ENCODE measurements at regions not wholly inside any gene's neighbourhood (a gene's known extent, or its start where the extent isn't known, plus 50 kb on each side); places are given as distances from the start of the nearest gene placed in this dataset.

DNA sequence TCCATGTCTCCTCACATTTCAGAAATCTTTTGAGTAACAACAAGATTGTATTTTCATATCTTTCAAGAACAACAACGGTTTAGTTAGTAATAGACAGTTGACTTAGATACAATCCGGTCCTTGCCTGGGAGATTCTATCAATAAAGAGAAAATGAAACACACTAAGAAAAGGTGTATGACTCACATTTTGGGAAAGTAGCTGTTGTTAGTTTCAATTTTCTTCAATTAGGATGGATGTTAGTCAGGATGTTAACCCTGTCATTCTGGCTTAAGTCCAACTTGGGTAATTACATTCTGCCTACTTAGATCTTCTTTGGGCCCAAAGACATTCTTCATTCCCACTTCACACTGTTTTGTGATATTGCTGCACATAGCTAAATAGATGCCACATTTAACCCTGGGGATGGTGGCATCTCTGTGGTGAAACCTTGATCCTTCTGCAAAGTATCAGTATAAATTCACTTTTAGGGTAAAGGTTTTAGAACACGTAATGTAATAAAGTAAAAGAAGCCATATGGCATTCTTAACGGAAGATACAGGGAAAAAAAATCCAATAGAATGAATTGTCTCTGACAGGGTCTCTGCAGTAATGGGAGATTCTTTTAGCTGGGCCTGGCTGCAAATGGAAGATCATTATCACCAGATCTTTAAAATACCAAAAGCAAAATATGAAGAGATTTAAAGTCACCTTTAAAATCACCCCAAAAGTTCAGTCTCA, 365.5 kb downstream of the FIGN start:
- no peaks in the 10 kb centered on the region for H3K4me1 ChIP-seq (ENCODE audit: control insufficient read depth, insufficient read depth, low read length, poor library complexity, severe bottlenecking)
- WGBS, 2 experiments (ENCODE audit: insufficient coverage in 2 of 2) = 80 to 100% methylated on average over 1 of the region's 4 CpGs
- no peak overlapping the region for H3K4me3 ChIP-seq (ENCODE audit: extremely low read depth, insufficient read depth, low read length, poor library complexity, severe bottlenecking)

DNA sequence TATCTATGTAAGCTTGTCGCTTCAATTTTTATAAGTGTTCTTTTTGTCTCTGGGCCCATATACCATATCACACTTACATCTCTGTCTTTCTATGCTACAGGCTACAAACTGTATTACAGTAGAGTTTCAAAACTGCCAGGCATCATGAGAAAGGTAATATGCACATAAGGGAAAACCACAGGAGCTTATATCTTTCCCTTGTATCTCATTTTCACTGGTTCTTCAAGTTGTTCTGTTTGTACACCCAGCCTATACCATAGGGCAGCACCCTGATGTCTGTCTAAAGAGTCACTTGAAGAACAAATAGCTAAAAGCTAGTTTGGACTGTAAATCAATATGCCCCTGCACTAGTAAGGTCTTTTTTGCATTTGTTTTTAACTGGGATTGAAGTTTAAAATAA, 366.7 kb downstream of the FIGN start:
- no peaks in the 10 kb centered on the region for H3K4me1 ChIP-seq (ENCODE audit: control insufficient read depth, insufficient read depth, low read length, poor library complexity, severe bottlenecking)
- H3K4me3 ChIP-seq (ENCODE audit: extremely low read depth, insufficient read depth, low read length, poor library complexity, severe bottlenecking) = no peak overlapping the region
- H3K9me3 ChIP-seq (ENCODE audit: control insufficient read depth, low read length) = no peaks in the 10 kb centered on the region
- H3K36me3 ChIP-seq (ENCODE audit: control insufficient read depth, insufficient read depth, low read length) = no peaks in the 10 kb centered on the region
- H3K27ac ChIP-seq (ENCODE audit: low read depth, low read length, severe bottlenecking) = no peak overlapping the region
- WGBS, 2 experiments (ENCODE audit: insufficient coverage in 2 of 2) = no CpG with 5 or more reads among the region's 1 CpG

More for the DNA sequence above, 365.5 kb downstream of the FIGN start:
- Histone ChIP-seq H3K27ac (ENCODE audit: low read depth, low read length, severe bottlenecking) (no peak overlapping the region), H3K36me3 (ENCODE audit: control insufficient read depth, insufficient read depth, low read length) (no peaks in the 10 kb centered on the region), H3K9me3 (ENCODE audit: control insufficient read depth, low read length) (no peaks in the 10 kb centered on the region)

DNA sequence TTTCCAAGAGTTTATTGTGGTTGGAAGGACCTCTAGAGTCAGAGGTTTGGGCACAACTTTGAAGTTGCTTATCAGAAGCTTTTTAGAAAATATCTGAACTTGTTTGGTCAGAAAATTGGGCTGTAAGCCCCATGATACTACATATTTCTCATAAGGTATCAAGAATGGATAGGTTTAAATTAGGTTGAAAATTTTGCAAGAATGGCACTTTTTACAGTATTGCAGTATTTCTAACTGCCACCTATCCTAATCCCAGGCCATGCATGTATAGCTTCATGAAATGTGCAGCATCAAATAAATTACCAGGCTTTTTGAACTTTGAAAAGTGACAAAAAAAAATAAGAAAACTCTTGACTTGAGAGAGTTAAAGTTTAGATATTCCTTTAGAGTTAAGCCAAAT, 367.2 kb downstream of the FIGN start:
- no peak overlapping the region for H3K4me3 ChIP-seq (ENCODE audit: extremely low read depth, insufficient read depth, low read length, poor library complexity, severe bottlenecking)
- H3K9me3 ChIP-seq (ENCODE audit: control insufficient read depth, low read length) = no peaks in the 10 kb centered on the region
- no peaks in the 10 kb centered on the region for H3K36me3 ChIP-seq (ENCODE audit: control insufficient read depth, insufficient read depth, low read length)
- no peaks in the 10 kb centered on the region for H3K4me1 ChIP-seq (ENCODE audit: control insufficient read depth, insufficient read depth, low read length, poor library complexity, severe bottlenecking)
- H3K27ac ChIP-seq (ENCODE audit: low read depth, low read length, severe bottlenecking) = no peak overlapping the region

DNA sequence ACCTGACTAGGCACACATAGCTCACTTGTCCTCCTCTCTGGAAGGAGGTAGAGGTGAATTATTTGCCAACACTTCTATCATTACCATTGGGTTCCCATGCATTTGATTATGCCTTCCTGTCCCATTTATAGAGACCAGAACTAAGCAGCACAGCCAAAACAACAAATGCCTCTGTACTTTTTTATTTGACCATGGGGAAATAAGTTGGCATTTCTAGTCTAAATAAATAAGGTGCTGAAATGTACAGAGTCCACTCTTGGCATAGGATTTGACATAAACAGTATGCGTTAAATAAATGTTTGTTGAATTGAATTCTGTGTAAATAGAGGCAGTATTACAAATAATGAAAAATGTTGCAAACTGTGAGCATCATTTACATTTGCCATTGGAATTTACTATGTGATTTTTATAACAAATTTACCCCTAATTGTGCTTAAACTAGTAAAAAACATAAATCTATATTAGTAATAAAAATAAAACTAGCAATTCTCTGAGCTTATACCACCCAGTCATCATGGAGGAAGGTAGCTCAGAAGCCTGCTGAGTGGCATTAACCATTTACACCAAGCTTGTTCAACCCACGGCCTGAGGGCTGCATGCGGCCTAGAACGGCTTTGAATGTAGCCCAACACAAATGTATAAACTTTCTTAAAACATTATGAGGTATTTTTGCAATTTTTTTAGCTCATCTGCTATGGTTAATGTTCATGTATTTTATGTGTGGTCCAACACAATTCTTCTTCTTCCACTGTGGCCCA, 367.8 kb downstream of the FIGN start:
- Histone ChIP-seq H3K4me1 (ENCODE audit: control insufficient read depth, insufficient read depth, low read length, poor library complexity, severe bottlenecking) (no peaks in the 10 kb centered on the region), H3K27ac (ENCODE audit: low read depth, low read length, severe bottlenecking) (no peak overlapping the region), H3K9me3 (ENCODE audit: control insufficient read depth, low read length) (no peaks in the 10 kb centered on the region), H3K4me3 (ENCODE audit: extremely low read depth, insufficient read depth, low read length, poor library complexity, severe bottlenecking) (no peak overlapping the region), H3K36me3 (ENCODE audit: control insufficient read depth, insufficient read depth, low read length) (no peaks in the 10 kb centered on the region)
- WGBS, 2 experiments (ENCODE audit: insufficient coverage in 2 of 2) = 100% methylated on average over 1 of the region's 4 CpGs; no CpG with 5 or more reads in 1 of the 2 experiments

- Histone ChIP-seq H3K4me1 (ENCODE audit: control insufficient read depth, insufficient read depth, low read length, poor library complexity, severe bottlenecking) (no peaks in the 10 kb centered on the region), H3K27ac (ENCODE audit: low read depth, low read length, severe bottlenecking) (no peak overlapping the region), H3K4me3 (ENCODE audit: extremely low read depth, insufficient read depth, low read length, poor library complexity, severe bottlenecking) (no peak overlapping the region), H3K36me3 (ENCODE audit: control insufficient read depth, insufficient read depth, low read length) (no peaks in the 10 kb centered on the region), H3K9me3 (ENCODE audit: control insufficient read depth, low read length) (no peaks in the 10 kb centered on the region)
These were observed 371.1 kb downstream of the FIGN start for GRCh38 chr2:163364736-163365135.

DNA sequence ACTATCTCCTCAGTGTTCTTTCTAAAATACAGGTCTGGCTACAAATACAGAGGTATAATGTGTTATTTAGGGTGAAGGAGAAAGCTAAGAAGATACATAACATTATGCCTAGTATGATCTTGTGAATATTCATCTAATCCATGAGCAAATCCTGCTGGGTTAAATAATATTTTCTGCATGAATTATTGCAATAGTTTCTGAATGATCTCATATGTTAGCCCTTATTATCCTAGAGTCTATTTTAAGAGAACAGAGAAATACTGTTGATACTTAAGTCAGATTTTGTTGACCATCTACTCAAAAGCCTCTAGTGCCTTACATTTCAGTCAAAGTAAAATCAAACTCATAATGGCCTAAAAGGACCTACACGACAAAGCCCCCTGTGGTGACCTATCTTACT, 382.3 kb downstream of the FIGN start:
- H3K4me3 ChIP-seq (ENCODE audit: extremely low read depth, insufficient read depth, low read length, poor library complexity, severe bottlenecking) = no peak overlapping the region
- WGBS, 2 experiments (ENCODE audit: insufficient coverage in 2 of 2) = no CpG with 5 or more reads among the region's 1 CpG
- no peaks in the 10 kb centered on the region for H3K36me3 ChIP-seq (ENCODE audit: control insufficient read depth, insufficient read depth, low read length)
- peaks cover 8% of the 10 kb centered on the region for H3K4me1 ChIP-seq (ENCODE audit: control insufficient read depth, insufficient read depth, low read length, poor library complexity, severe bottlenecking)
- no peaks in the 10 kb centered on the region for H3K9me3 ChIP-seq (ENCODE audit: control insufficient read depth, low read length)
- H3K27ac ChIP-seq (ENCODE audit: low read depth, low read length, severe bottlenecking) = no peak overlapping the region

DNA sequence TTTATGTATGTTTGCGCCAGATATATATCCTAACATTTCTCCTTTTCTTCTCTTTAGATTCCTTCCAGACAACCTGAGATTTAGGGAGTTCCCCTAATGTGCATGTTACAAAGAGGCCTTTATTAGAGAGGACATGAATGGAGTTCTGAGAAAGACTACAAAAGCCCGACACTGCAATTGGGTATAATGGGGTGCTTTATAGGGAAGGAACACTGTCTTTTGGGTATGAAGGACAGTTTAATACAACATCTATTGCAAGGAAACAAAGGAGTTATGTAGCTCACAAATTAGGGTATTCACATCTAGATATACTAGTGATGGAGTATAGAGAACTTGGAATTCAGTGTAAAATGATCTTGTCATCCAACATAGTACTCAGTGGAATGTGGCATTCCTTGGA, 383.8 kb downstream of the FIGN start:
- Histone ChIP-seq H3K27ac (ENCODE audit: low read depth, low read length, severe bottlenecking) (no peak overlapping the region), H3K4me3 (ENCODE audit: extremely low read depth, insufficient read depth, low read length, poor library complexity, severe bottlenecking) (no peak overlapping the region), H3K4me1 (ENCODE audit: control insufficient read depth, insufficient read depth, low read length, poor library complexity, severe bottlenecking) (peaks cover 14% of the 10 kb centered on the region), H3K36me3 (ENCODE audit: control insufficient read depth, insufficient read depth, low read length) (no peaks in the 10 kb centered on the region), H3K9me3 (ENCODE audit: control insufficient read depth, low read length) (no peaks in the 10 kb centered on the region)
- 80% methylated on average over 1 of the region's 2 CpGs; no CpG with 5 or more reads in 1 of the 2 experiments for WGBS, 2 experiments (ENCODE audit: insufficient coverage in 2 of 2)

- Histone ChIP-seq H3K4me3 (ENCODE audit: extremely low read depth, insufficient read depth, low read length, poor library complexity, severe bottlenecking) (no peak overlapping the region), H3K4me1 (ENCODE audit: control insufficient read depth, insufficient read depth, low read length, poor library complexity, severe bottlenecking) (peaks cover 14% of the 10 kb centered on the region), H3K27ac (ENCODE audit: low read depth, low read length, severe bottlenecking) (no peak overlapping the region), H3K9me3 (ENCODE audit: control insufficient read depth, low read length) (no peaks in the 10 kb centered on the region), H3K36me3 (ENCODE audit: control insufficient read depth, insufficient read depth, low read length) (no peaks in the 10 kb centered on the region)
- WGBS, 2 experiments (ENCODE audit: insufficient coverage in 2 of 2) = 79% methylated on average over 2 of the region's 3 CpGs
These were observed 384.7 kb downstream of the FIGN start for GRCh38 chr2:163351143-163351542.

DNA sequence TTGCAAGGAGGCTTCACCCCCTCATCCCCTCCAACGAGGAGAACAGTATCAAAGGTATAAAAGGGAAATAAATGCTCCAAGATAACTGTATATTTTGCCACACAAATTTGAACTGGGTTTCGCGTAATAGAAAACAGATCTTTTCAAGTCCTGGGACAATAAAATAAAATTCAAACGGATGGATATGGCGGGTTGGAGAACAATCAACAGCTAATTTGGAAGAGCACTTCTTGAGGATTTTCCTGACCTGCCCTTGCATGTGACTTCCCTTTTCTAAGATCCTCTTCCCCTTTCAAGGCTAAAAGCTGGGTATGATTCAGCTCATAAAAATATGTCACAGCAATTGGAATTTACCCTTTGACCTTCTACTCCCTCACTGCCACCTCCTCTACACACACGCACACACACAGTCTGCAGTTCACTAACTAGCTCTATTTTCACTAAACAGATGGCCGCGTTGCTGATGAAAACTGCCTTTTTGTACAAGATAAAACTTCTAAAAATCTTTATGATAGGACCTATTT, 386.9 kb downstream of the FIGN start:
- WGBS, 2 experiments (ENCODE audit: insufficient coverage in 2 of 2) = 31 to 44% methylated on average over 3 to 4 of the region's 8 CpGs
- H3K9me3 ChIP-seq (ENCODE audit: control insufficient read depth, low read length) = no peaks in the 10 kb centered on the region
- H3K36me3 ChIP-seq (ENCODE audit: control insufficient read depth, insufficient read depth, low read length) = no peaks in the 10 kb centered on the region
- H3K4me3 ChIP-seq (ENCODE audit: extremely low read depth, insufficient read depth, low read length, poor library complexity, severe bottlenecking) = peak overlapping the region; percentile 26
- peak overlapping the region; percentile 98 for H3K27ac ChIP-seq (ENCODE audit: low read depth, low read length, severe bottlenecking)
- peaks cover 14% of the 10 kb centered on the region for H3K4me1 ChIP-seq (ENCODE audit: control insufficient read depth, insufficient read depth, low read length, poor library complexity, severe bottlenecking)

DNA sequence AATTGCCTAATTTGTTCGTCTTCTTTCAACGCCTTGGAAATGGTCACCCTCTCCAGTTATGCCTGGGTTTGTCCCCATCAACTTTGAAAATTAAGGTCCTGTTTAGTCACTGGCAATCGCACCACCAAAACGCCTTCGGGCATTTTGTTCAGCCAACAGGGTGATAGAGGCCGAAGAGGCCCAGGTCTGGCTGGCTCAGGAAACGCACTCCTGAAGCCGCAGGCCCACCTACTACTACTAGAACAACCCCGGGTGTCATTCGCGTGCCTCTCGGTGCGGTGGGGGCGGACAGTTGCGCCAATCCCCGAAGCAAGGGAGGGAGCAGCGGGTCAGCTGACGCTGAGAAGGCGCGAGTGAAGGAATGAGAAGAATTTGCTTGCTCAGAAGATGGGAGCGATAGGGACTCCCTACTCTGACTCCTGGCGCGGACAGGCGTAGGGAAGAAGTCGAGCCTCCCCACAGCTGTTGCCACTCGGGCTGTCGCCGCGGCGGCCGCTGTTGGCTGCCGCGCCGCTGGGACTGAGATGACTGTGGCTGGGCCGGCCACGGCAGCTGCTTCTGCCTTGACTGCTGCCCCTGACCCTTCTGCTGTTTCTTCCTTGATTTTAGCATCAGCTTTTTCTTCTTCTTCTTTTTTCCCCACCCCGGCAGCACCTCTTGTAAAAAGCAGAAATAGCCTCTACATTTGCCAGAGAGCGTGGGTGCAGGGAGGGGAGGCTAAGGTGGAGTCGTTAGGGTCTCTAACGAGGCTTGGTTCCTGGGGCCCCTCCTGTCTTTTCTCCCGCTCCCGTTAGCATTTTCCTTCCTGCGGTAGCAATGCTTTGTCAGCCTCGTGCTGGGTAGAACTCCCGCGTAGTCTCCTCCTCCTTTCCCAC, 387.6 kb downstream of the FIGN start:
- H3K9me3 ChIP-seq (ENCODE audit: control insufficient read depth, low read length) = no peaks in the 10 kb centered on the region
- 4 to 7% methylated on average over 20 to 35 of the region's 46 CpGs for WGBS, 2 experiments (ENCODE audit: insufficient coverage in 2 of 2)
- H3K4me3 ChIP-seq (ENCODE audit: extremely low read depth, insufficient read depth, low read length, poor library complexity, severe bottlenecking) = peak overlapping the region; percentile 26
- H3K27ac ChIP-seq (ENCODE audit: low read depth, low read length, severe bottlenecking) = peak overlapping the region; percentile 98
- H3K4me1 ChIP-seq (ENCODE audit: control insufficient read depth, insufficient read depth, low read length, poor library complexity, severe bottlenecking) = peaks cover 14% of the 10 kb centered on the region
- H3K36me3 ChIP-seq (ENCODE audit: control insufficient read depth, insufficient read depth, low read length) = no peaks in the 10 kb centered on the region

Measured in mesodermal cell (in vitro differentiated cells).